K562 (cell line): ENCODE measurements at regions not wholly inside any gene's neighbourhood (a gene's known extent, or its start where the extent isn't known, plus 50 kb on each side); places are given as distances from the start of the nearest gene placed in this dataset.

Experiments used
- ATAC-seq: fragments of 200-7000 bp; cut with Tn5 transposase; 3 replicates; pipeline ENCODE4 v1.9.1; 2020; ENCODE audit warnings: moderate library complexity
- BruUV-seq: library from RNA; stranded (reverse); fragments of 400-500 nt; replicated peaks from 2 replicates; lab custom pipeline; 2021; lab: Mats Ljungman, UMichigan
- CTCF ChIA-PET: fragments of 300-600 bp; formaldehyde crosslinking; extraction: SDS; loops from one replicate; lab custom pipeline; 2021; ENCODE audit warnings: low intra/inter-chr PET ratio; lab: Yijun Ruan, JAX
- POLR2A ChIA-PET: fragments of 300-600, 350-650 bp; sonication (Branson Sonifier 250); formaldehyde crosslinking; extraction: SDS; loops from one replicate; lab custom pipeline; 2021; ENCODE audit warnings: antibody characterized with exemption, inconsistent platforms; lab: Yijun Ruan, JAX
- DNase-seq, 4 experiments: peaks; one replicate each; pipeline versions ENCODE4 v3.0.0 to v3.0.0-alpha.2; 2011 to 2018; ENCODE audit warnings: low spot score in 3 of 4, mixed read lengths in 3 of 4; ENCODE audit errors: extremely low read depth in 1 of 4
- FAIRE-seq: peaks from 2 replicates; lab custom pipeline; 2011; peaks lifted over from hg19 to GRCh38; lab: Jason Lieb, UNC
- H2AFZ ChIP-seq: 2 replicates; pipeline ENCODE4 v1.6.0; 2011; ENCODE audit warnings: low read depth, low read length, control low read depth, inconsistent platforms
- H3K27ac ChIP-seq: fragments of 200-600 bp; 3 replicates; pipeline ENCODE4 v1.8.0; 2011; ENCODE audit warnings: low read depth, mild to moderate bottlenecking, control low read depth, inconsistent platforms, low read length, moderate library complexity, mixed read lengths; ENCODE audit errors: extremely low read depth
- H3K27me3 ChIP-seq, 2 experiments: fragments of 300-600 bp in 1 of 2; 2 replicates in 1 of 2; 3 replicates in 1 of 2; pipeline versions ENCODE4 v1.6.0 to v1.8.0; 2011; ENCODE audit warnings: inconsistent platforms in 2 of 2, low read length in 2 of 2, mild to moderate bottlenecking in 1 of 2, mixed read lengths in 1 of 2, moderate library complexity in 1 of 2; ENCODE audit not compliant: control insufficient read depth in 2 of 2, insufficient read depth in 2 of 2
- H3K36me3 ChIP-seq: fragments of 300-600 bp; 3 replicates; pipeline ENCODE4 v1.8.0; 2011; ENCODE audit warnings: mild to moderate bottlenecking, low read length, inconsistent platforms; ENCODE audit not compliant: control insufficient read depth, insufficient read depth
- H3K4me1 ChIP-seq, 2 experiments: fragments of 200-600 bp in 1 of 2; replicated peaks in 1 of 2; 2 replicates in 1 of 2; 3 replicates in 1 of 2; pipeline versions ENCODE4 v1.5.1 to v1.8.0; 2011; ENCODE audit warnings: inconsistent platforms in 2 of 2, low read length in 2 of 2, mild to moderate bottlenecking in 1 of 2, mixed read lengths in 1 of 2, moderate library complexity in 1 of 2; ENCODE audit not compliant: control insufficient read depth in 2 of 2, insufficient read depth in 2 of 2
- H3K4me2 ChIP-seq: 2 replicates; pipeline ENCODE4 v1.6.1; 2011; ENCODE audit warnings: low read length, control low read depth, inconsistent platforms, mixed read lengths; ENCODE audit not compliant: insufficient read depth
- H3K4me3 ChIP-seq: fragments of 200-600 bp; sonication (generic), shearing (Covaris generic); 2 replicates; pipeline ENCODE4 v1.5.1; 2016; ENCODE audit warnings: control low read depth, inconsistent platforms
- H3K79me2 ChIP-seq: fragments of 200-600 bp; 3 replicates; pipeline ENCODE4 v1.8.0; 2011; ENCODE audit warnings: low read length, inconsistent platforms; ENCODE audit not compliant: control insufficient read depth, insufficient read depth
- H3K9ac ChIP-seq, 2 experiments: 2 replicates each; pipeline versions ENCODE4 v1.6.0 to v1.6.1; 2011; ENCODE audit warnings: low read depth in 2 of 2, low read length in 2 of 2, control low read depth in 1 of 2, inconsistent platforms in 1 of 2, mild to moderate bottlenecking in 1 of 2, mixed read lengths in 1 of 2; ENCODE audit not compliant: insufficient read depth in 1 of 2
- H3K9me1 ChIP-seq: one replicate; pipeline ENCODE4 v1.6.0; 2011; ENCODE audit warnings: inconsistent platforms, mild to moderate bottlenecking, low read length, moderate library complexity; ENCODE audit not compliant: control insufficient read depth, insufficient read depth
- H3K9me3 ChIP-seq: replicated peaks from 2 replicates; pipeline ENCODE4 v1.5.1; 2011; ENCODE audit warnings: low read depth, low read length, inconsistent platforms; ENCODE audit not compliant: control insufficient read depth, insufficient read depth
- H4K20me1 ChIP-seq: replicated peaks from 2 replicates; pipeline ENCODE4 v1.6.1; 2011; ENCODE audit warnings: low read length, inconsistent platforms, mixed read lengths; ENCODE audit not compliant: control insufficient read depth, insufficient read depth
- DEAF1 ChIP-seq: fragments of 450-650 bp; formaldehyde crosslinking; IDR thresholded peaks from 2 replicates; pipeline ENCODE4 v1.4.0; 2020; ENCODE audit warnings: mild to moderate bottlenecking, moderate library complexity
- LARP7 ChIP-seq: fragments of 450-650 bp; IDR thresholded peaks from 2 replicates; pipeline ENCODE4 v1.6.1; 2016
- MTA3 ChIP-seq: fragments of 450-650 bp; formaldehyde crosslinking; IDR thresholded peaks from 2 replicates; pipeline ENCODE4 v1.6.1; 2017; ENCODE audit warnings: mild to moderate bottlenecking, borderline replicate concordance
- POLR2B ChIP-seq: fragments of 450-650 bp; IDR thresholded peaks from 2 replicates; pipeline ENCODE4 v1.6.1; 2018; ENCODE audit warnings: low read depth; ENCODE audit not compliant: partially characterized antibody
- XRCC4 ChIP-seq: IDR thresholded peaks from one replicate; pipeline ENCODE4 v1.6.1; 2011; ENCODE audit not compliant: insufficient read depth, insufficient read length; ENCODE audit errors: extremely low read depth
- ZC3H11A ChIP-seq: IDR thresholded peaks from 2 replicates; pipeline ENCODE4 v1.6.1; 2012; ENCODE audit warnings: low read depth, low read length, improper control_type of control experiment
- ZFP1 ChIP-seq: fragments of 450-650 bp; formaldehyde crosslinking; IDR thresholded peaks from 2 replicates; pipeline ENCODE4 v1.4.0; 2020; ENCODE audit warnings: mild to moderate bottlenecking, mixed read lengths
- ZNF77 ChIP-seq: fragments of 250-450 bp; sonication (Bioruptor Pico); IDR thresholded peaks from 2 replicates; pipeline ENCODE4 v1.5.0; 2020
- WGBS: fragments of 100-300 bp; shearing (Covaris generic); methylation state at CpG from one replicate; pipeline ENCODE4 v1.1.6; 2016; ENCODE audit warnings: low coverage, mixed read lengths; ENCODE audit not compliant: insufficient coverage; ENCODE audit errors: missing lambda C conversion rate; 5-methylcytosine and 5-hydroxymethylcytosine counted together
- in situ Hi-C: fragments of 300-500 bp; cut with MboI; formaldehyde crosslinking; loops from 4 replicates; pipeline ENCODE4 v1.15.0; 2018; ENCODE audit warnings: inconsistent platforms, mixed read lengths
- intact Hi-C: fragments of 100-400 bp; cut with micrococcal nuclease; formaldehyde crosslinking; loops from 2 replicates; pipeline ENCODE4 v1.14.2; 2022
- TF ChIP-seq, protein P1 (sequence below): fragments of 450-650 bp; formaldehyde crosslinking; IDR thresholded peaks from 2 replicates; pipeline ENCODE4 v1.4.0; 2022; ENCODE audit warnings: missing genetic modification characterization

- no peaks in the 10 kb centered on the region for H3K9me1 ChIP-seq
- DNase-seq (no peak), ATAC-seq (no peak), FAIRE-seq (no peak)
- no peaks in the 10 kb centered on the region for H3K27me3 ChIP-seq
- in situ Hi-C loops (no loop called here), intact Hi-C loops (no loop called here)
- H3K9me3 ChIP-seq, result no peaks in the 10 kb centered on the region; the same call in 1 of the 2 replicates
- WGBS, result 0% methylated on average over 3 of the region's 3 CpGs
- no peak overlapping the region for H3K4me2 ChIP-seq
- no peak for TF ChIP-seq LARP7
- no peak for TF ChIP-seq DEAF1 (CRISPR knock-in tag)
- TF ChIP-seq MTA3, result no peak
- no peak for TF ChIP-seq ZC3H11A
- TF ChIP-seq POLR2B, result no peak
- no peak for TF ChIP-seq XRCC4
- TF ChIP-seq ZNF77 (CRISPR knock-in tag), result no peak
- TF ChIP-seq, protein P1, sequence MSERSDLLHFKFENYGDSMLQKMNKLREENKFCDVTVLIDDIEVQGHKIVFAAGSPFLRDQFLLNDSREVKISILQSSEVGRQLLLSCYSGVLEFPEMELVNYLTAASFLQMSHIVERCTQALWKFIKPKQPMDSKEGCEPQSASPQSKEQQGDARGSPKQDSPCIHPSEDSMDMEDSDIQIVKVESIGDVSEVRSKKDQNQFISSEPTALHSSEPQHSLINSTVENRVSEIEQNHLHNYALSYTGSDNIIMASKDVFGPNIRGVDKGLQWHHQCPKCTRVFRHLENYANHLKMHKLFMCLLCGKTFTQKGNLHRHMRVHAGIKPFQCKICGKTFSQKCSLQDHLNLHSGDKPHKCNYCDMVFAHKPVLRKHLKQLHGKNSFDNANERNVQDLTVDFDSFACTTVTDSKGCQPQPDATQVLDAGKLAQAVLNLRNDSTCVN (CRISPR knock-in tag), result no peak
- no peak for TF ChIP-seq ZFP1 (CRISPR knock-in tag)
- H3K36me3 ChIP-seq, result no peaks in the 10 kb centered on the region
- no peaks in the 10 kb centered on the region for H3K79me2 ChIP-seq
- H3K4me3 ChIP-seq, result no peak overlapping the region
- no peak overlapping the region for H3K9ac ChIP-seq
- POLR2A ChIA-PET, result no interaction called here
- H3K4me1 ChIP-seq, result no peaks in the 10 kb centered on the region
- CTCF ChIA-PET, result no interaction called here
- no TSS peak for BruUV-seq
- no peaks in the 10 kb centered on the region for H4K20me1 ChIP-seq
- H2AFZ ChIP-seq, result no peak overlapping the region
- no peak overlapping the region for H3K27ac ChIP-seq
Observed at GRCh38 chr11:111128076-111128870, 117.3 kb upstream of the POU2AF2 start.
